HG03457 (cell line): ENCODE measurements at regions not wholly inside any gene's neighbourhood (a gene's known extent, or its start where the extent isn't known, plus 50 kb on each side); places are given as distances from the start of the nearest gene placed in this dataset.

Source experiments
- ATAC-seq: cut with Tn5 transposase; IDR thresholded peaks from one replicate; pipeline ENCODE4 v1.9.1; 2021; ENCODE audit warnings: moderate number of reproducible peaks; ENCODE audit not compliant: unreplicated experiment

DNA sequence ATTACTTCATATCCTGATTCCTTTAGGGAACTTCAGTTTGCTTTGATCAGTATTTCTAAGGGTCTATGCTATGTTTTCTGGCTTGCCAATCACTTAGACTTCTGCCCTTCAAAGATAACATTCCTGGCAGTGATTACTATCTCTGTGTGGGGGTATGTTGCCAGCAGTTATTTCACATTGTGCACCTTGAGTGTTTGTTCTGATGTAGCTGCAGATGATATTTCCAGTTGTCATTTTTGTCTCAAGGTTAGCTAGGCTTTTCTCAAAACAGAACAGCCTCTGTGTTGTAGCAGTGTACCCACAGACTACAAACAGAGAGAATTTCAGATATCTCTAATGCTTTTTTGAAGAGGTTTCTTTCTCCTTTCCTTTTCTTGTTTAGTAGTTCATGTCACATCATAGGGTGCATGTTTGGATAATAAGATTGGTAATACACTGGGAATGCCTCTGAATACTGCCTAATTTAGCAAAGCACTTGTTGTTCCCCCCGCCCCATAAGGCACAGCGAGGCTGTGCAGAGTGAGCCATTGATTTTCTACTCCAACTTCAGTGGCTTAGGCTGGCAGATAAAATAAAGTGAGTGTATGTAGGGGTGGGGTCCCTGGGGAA is 134.7 kb upstream of the AGR3 start:
- no peak for ATAC-seq

DNA sequence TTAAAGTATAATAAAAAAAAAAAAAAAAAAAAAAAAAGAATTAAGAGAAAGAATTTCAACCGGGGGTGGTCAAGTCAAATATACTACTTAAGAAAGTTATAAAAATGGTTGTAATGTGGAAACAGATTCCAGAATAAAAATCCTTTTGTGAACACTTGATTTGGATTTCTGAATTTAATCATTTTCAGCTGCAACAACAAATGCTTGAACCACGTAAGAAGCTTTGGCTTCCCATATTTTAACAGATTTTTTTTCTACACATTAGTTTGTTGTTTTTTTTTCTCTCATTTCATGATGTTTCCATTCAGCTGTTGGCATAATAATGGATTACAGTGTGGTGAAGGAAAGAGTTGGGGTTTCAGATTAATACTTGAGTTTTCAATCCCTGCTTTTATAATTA is 137.3 kb upstream of the AGR3 start:
- ATAC-seq: no peak

DNA sequence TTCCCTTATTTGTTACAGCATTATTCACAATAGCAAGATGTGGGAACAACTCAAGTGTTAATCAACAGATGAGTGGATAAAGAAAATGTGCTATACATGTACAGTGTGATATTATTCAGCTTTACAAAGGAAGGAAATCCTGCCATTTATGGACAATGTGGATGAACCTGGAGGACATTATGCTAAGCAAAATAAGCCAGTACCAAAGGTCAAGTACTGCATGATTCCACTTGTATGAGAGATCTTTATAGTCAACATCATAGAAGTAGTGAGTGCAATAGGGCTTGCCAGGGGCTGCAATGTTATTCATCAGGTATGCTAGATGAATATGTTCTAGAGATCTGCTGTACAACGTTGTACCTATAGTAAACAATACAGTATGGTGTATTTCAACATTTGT is 138.5 kb upstream of the AGR3 start:
- ATAC-seq: no peak

DNA sequence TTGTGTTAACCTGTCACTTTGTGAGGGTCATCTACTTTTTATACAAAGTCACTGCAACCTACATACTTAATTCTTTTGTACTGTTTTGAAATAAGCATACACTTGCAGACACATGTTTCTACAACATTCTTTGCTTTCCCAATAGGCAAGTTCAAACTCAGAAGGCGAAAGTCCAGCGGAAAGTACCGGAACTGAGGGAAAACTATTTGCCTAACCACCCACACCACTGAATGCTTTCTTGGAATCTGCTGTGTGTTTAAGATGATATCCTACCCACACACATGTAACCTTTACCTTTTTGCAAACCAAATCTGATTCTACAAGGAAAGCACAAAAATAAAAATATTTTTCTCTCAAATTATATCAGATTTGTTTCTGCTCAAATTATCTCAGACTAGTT is 139.4 kb upstream of the AGR3 start:
- ATAC-seq: no peak

GRCh38 chr7:17022920-17023319 is 141.1 kb upstream of the AGR3 start:
- ATAC-seq: no peak

DNA sequence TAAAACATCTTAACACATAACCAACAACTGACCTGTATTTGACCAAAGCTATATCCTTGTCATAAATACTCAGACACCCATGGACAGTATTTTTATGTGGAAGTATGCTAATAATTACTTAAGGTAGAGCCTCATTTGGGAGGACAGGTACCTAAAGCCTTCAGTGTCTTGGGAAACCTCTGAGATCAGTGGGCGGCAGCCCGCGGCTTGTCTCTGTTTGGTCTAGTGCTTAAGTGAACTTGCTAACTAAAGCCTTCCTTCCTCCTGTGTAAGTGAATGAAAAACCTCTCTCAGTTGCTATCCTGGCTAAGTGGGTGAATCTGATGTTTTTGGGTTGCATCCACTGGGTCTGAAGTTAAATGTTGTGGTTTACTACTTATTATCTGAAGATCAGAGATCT is 144.5 kb upstream of the AGR3 start:
- ATAC-seq: no peak

DNA sequence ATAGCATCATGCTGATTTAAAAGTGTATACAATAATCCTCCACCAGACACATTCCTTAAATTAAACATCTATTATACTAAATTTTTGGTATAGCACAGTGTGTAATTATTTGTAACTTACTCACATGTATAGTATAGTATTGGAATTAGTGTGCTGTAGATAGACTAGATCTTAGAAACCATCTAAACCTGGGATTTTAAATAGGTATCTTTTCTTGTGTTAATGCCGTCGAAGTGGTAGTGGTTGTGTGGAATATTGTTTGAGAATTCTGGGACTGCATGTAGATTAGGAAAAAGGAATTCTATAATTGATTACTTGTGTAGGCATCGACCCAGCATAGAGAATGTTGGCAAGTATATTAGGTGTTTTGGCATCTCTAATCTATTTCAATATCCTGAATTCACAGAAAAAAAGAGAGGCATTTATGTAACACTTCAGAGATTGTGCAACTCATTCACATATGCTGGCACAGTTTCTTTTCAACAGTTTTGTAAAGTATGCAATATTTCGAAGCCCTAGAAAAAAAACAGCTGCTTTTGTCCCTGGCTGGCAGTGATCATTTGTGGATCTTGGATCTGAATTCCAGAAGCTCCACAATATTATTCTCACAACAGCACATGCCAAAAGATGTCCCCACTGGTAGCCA is 145.5 kb upstream of the AGR3 start:
- no peak for ATAC-seq

- ATAC-seq: no peak
These were observed 146.0 kb upstream of the AGR3 start for GRCh38 chr7:17027789-17028152.

DNA sequence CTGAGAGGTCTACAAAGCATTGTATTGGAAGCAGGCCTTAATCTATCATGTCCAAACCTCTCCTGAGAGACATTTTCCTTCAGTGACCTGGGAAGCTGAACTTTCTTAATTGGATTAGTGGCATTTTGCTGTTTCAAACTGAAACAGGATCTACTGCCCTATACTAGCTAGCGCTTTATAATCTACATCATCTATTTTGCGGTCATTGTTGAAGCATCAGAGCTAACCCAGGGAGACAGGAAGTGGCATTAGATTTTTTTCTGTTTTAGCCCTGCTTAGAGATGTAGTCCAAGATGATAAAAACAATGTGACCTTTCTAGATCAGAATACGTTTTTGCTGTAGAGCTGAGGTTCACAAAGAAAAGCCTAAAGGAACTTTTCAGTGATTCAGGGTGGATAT is 147.4 kb upstream of the AGR3 start:
- no peak for ATAC-seq

- no peak for ATAC-seq
These were observed 148.8 kb upstream of the AGR3 start for GRCh38 chr7:17030559-17030958.

- ATAC-seq: no peak
These were observed 150.2 kb upstream of the AGR3 start for GRCh38 chr7:17031906-17032551.

DNA sequence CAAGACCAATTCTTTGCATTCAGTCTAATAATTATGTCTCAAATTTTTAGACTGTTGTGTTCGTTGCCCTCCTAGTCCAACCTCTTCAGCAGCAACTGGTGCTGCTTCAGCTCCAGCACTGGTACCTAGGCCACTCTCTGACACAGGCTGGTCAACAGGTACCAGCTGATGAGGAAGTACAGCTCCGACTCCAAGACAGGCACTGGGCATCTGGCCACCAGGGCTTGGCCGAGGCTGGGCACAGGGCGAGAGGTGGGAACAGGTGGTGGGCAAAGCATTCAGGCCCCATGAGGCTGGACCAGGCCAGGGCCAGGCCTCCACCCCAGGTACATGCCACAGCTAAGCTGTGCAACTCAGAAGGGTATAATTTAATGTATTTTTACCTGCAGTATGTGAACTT is 151.5 kb upstream of the AGR3 start:
- no peak for ATAC-seq

- ATAC-seq: no peak
These were observed 154.8 kb upstream of the AGR3 start for GRCh38 chr7:17036584-17036983.

- no peak for ATAC-seq
These were observed 155.6 kb upstream of the AGR3 start for GRCh38 chr7:17037356-17037755.

DNA sequence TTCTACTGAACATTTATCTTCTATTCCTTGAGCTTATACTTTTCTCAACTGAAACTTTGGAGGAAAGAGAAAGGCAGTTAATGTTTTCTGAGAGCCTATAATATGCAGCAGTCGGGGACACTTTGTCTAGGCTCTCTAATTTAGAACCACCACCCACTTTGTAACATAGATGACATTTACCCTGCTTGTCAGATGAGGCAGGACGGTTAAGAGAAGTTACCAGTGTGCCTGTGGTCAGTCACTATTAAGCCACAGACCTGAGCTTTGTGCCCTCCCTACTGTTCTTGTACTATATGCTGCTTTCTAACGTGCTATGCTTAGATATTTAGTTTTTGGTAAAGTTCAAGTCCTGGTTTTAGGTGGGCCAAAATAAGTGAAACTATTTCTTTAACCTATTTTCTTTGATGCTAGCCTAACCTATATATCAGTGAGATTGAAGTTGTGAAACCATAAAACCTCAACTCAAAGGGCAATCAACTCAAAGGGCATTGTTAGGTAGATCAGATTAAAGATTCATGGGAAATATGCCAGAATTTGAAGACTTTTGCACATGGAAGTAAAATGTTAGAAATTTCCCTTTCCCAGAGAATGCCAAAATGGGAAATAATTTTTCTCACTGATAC is 156.5 kb upstream of the AGR3 start:
- ATAC-seq: no peak

- ATAC-seq: no peak
These were observed 157.0 kb upstream of the AGR3 start for GRCh38 chr7:17038783-17039170.

DNA sequence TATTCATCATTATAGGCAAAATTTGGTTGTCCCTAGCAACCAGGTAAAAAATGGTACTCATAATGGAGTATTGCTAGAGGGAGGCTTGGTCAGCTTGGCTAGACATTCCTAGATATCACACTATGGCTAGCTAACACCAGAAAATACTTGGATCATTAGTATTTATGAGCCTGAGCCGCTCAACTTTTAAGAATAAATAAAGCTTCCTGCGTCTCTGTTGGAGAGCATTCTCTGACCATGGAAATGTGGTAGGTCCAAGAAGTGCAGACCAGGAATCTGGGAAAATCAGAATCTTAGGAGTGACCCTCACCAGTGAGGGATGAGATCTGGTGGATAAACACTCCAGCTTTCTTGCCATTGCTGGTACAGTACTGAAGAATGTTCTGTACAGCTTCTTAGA is 157.6 kb upstream of the AGR3 start:
- ATAC-seq: no peak

DNA sequence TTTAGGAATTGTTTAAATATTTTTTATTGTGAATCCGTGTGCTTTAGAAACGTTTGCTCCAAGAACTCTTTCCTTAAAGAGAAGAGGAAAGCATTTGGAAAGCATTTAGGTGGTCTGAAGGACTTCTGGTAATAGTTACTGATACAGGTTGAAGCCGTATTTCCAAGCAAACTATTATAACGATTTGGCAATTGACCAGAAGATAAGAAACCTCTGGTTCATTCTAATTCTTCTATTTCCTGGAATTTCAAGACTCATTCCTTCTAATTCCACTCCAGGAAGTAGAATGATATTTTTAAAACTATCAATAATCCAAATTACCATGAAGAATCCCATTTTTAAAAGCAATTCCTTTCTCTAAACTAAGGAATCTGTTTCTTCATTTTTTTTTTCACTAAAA is 158.9 kb upstream of the AGR3 start:
- ATAC-seq: no peak

- ATAC-seq: no peak
These were observed 159.5 kb upstream of the AGR3 start for GRCh38 chr7:17041324-17041723.

GRCh38 chr7:17042211-17042610 is 160.4 kb upstream of the AGR3 start:
- ATAC-seq: no peak

GRCh38 chr7:17043012-17043877 is 161.5 kb upstream of the AGR3 start:
- no peak for ATAC-seq
